ENCODE measurements at regions not wholly inside any gene's neighbourhood (a gene's known extent, or its start where the extent isn't known, plus 50 kb on each side); places are given as distances from the start of the nearest gene placed in this dataset.

- intact Hi-C loops (cut with DNase I) = no loop called here
- no peak for DNase-seq (ENCODE audit: low spot score)
- no peak overlapping the region for H3K27ac ChIP-seq
- WGBS = 61% methylated on average over 3 of the region's 3 CpGs
- H3K36me3 ChIP-seq = no peaks in the 10 kb centered on the region
- no peaks in the 10 kb centered on the region for H3K27me3 ChIP-seq (replicated peaks; ENCODE audit: insufficient read depth)
- H3K9me3 ChIP-seq = no peaks in the 10 kb centered on the region
- no peak overlapping the region for H3K4me3 ChIP-seq
- TF ChIP-seq POLR2A (IDR thresholded peaks at IDR 0.05) = no peak
- TF ChIP-seq POLR2AphosphoS5 (IDR thresholded peaks at IDR 0.05) = no peak
- TF ChIP-seq, protein P1, sequence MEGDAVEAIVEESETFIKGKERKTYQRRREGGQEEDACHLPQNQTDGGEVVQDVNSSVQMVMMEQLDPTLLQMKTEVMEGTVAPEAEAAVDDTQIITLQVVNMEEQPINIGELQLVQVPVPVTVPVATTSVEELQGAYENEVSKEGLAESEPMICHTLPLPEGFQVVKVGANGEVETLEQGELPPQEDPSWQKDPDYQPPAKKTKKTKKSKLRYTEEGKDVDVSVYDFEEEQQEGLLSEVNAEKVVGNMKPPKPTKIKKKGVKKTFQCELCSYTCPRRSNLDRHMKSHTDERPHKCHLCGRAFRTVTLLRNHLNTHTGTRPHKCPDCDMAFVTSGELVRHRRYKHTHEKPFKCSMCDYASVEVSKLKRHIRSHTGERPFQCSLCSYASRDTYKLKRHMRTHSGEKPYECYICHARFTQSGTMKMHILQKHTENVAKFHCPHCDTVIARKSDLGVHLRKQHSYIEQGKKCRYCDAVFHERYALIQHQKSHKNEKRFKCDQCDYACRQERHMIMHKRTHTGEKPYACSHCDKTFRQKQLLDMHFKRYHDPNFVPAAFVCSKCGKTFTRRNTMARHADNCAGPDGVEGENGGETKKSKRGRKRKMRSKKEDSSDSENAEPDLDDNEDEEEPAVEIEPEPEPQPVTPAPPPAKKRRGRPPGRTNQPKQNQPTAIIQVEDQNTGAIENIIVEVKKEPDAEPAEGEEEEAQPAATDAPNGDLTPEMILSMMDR (IDR thresholded peaks at IDR 0.05) = no peak
- H3K4me1 ChIP-seq (replicated peaks) = no peaks in the 10 kb centered on the region
These were observed 576.7 kb downstream of the DIAPH3 start for GRCh38 chr13:59587030-59587429.

GRCh38 chr13:59587971-59588716, 575.6 kb downstream of the DIAPH3 start:
- no peaks in the 10 kb centered on the region for H3K36me3 ChIP-seq
- 95% methylated on average over 1 of the region's 1 CpG for WGBS
- no peaks in the 10 kb centered on the region for H3K27me3 ChIP-seq (replicated peaks; ENCODE audit: insufficient read depth)
- TF ChIP-seq POLR2AphosphoS5 (IDR thresholded peaks at IDR 0.05) (no peak), POLR2A (IDR thresholded peaks at IDR 0.05) (no peak)
- TF ChIP-seq, protein P1 (IDR thresholded peaks at IDR 0.05) = no peak
- intact Hi-C loops (cut with DNase I) = no loop called here
- no peaks in the 10 kb centered on the region for H3K4me1 ChIP-seq (replicated peaks)
- no peak overlapping the region for H3K27ac ChIP-seq
- no peaks in the 10 kb centered on the region for H3K9me3 ChIP-seq
- no peak for DNase-seq (ENCODE audit: low spot score)
- H3K4me3 ChIP-seq = no peak overlapping the region

DNA sequence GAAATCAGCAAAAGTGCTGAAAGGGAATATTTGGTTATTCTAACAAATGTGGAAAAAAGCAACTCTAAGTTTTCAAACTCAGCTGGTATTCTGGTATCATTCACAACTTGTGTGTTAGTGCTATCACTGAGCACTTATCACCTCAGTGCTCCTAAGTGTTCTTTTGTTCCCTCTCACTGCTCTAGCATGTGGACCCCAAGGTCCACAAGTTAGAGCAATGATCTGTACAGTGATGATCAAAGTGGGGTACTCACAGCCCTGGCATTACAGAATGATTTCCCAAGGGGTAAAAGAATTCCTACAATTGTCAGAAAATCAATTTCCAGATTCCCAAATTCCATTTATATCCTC, 575.0 kb downstream of the DIAPH3 start:
- TF ChIP-seq POLR2AphosphoS5 (IDR thresholded peaks at IDR 0.05) = no peak
- TF ChIP-seq POLR2A (IDR thresholded peaks at IDR 0.05) = no peak
- TF ChIP-seq, protein P1 (IDR thresholded peaks at IDR 0.05) = no peak
- Histone ChIP-seq H3K36me3 (no peaks in the 10 kb centered on the region), H3K9me3 (no peaks in the 10 kb centered on the region), H3K27me3 (replicated peaks; ENCODE audit: insufficient read depth) (no peaks in the 10 kb centered on the region), H3K27ac (no peak overlapping the region), H3K4me1 (replicated peaks) (no peaks in the 10 kb centered on the region), H3K4me3 (no peak overlapping the region)
- intact Hi-C loops (cut with DNase I) = no loop called here
- DNase-seq (ENCODE audit: low spot score) = no peak

DNA sequence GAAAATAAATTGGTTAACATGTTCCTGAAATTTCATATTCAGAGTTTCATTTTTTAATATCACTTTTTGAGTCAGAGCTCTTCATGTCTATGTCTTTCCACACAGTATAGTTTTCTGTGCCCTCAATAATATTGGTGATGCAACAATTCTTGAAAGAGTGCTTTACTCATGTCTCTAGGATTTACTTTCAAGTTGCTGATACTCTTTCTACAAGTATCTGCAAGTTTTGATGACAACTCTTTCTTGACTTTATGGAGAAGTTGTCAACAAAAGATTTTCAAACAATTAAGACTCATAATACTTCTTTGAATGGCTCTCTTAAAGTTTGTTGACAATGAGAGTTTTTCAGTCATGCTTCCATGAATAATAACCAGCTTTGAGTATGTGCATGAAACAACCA, 561.7 kb downstream of the DIAPH3 start:
- H3K4me1 ChIP-seq (replicated peaks) = no peaks in the 10 kb centered on the region
- DNase-seq (ENCODE audit: low spot score) = no peak
- no peak overlapping the region for H3K27ac ChIP-seq
- intact Hi-C loops (cut with DNase I) = no loop called here
- TF ChIP-seq POLR2AphosphoS5 (IDR thresholded peaks at IDR 0.05) (no peak), POLR2A (IDR thresholded peaks at IDR 0.05) (no peak)
- TF ChIP-seq, protein P1 (IDR thresholded peaks at IDR 0.05) = no peak
- H3K27me3 ChIP-seq (replicated peaks; ENCODE audit: insufficient read depth) = no peaks in the 10 kb centered on the region
- H3K9me3 ChIP-seq = no peaks in the 10 kb centered on the region
- no peak overlapping the region for H3K4me3 ChIP-seq
- H3K36me3 ChIP-seq = no peaks in the 10 kb centered on the region

DNA sequence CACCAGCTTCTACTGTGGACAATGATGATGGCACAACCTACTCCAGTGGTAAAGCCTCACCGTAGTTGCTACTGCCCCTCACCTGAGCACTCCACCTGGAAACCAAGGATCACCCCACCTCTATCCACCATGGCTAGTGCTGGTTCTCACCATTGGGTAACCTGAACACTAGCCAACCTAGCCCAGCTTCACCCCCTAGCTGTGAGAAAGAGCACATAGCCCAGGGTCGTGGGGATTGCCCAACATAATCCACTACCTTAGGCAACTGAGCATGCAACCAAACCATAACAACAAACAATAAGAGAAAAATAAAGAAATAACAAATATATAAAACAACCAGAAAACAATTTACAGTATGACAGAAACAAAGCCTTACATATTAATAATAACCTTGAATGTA, 560.1 kb downstream of the DIAPH3 start:
- TF ChIP-seq, protein P1 (IDR thresholded peaks at IDR 0.05) = no peak
- TF ChIP-seq POLR2AphosphoS5 (IDR thresholded peaks at IDR 0.05) (no peak), POLR2A (IDR thresholded peaks at IDR 0.05) (no peak)
- H3K4me3 ChIP-seq = no peak overlapping the region
- H3K27me3 ChIP-seq (replicated peaks; ENCODE audit: insufficient read depth) = no peaks in the 10 kb centered on the region
- no peak for DNase-seq (ENCODE audit: low spot score)
- intact Hi-C loops (cut with DNase I) = no loop called here
- H3K9me3 ChIP-seq = no peaks in the 10 kb centered on the region
- WGBS = 88% methylated on average over 2 of the region's 2 CpGs
- no peaks in the 10 kb centered on the region for H3K36me3 ChIP-seq
- H3K27ac ChIP-seq = no peak overlapping the region
- H3K4me1 ChIP-seq (replicated peaks) = no peaks in the 10 kb centered on the region

Data from prostate gland (tissue), 2 donors.